GM10266 (cell line): ENCODE measurements at regions not wholly inside any gene's neighbourhood (a gene's known extent, or its start where the extent isn't known, plus 50 kb on each side); places are given as distances from the start of the nearest gene placed in this dataset.

Experiments
- DNase-seq: peaks from one replicate; pipeline ENCODE4 v3.0.0; 2012; ENCODE audit errors: extremely low spot score
- TF ChIP-seq, protein P1 (sequence below): IDR thresholded peaks from 2 replicates; pipeline ENCODE4 v1.5.1; 2012; ENCODE audit warnings: mild to moderate bottlenecking, low read depth; ENCODE audit not compliant: control insufficient read depth, insufficient read depth; ENCODE audit errors: missing control alignments

DNA sequence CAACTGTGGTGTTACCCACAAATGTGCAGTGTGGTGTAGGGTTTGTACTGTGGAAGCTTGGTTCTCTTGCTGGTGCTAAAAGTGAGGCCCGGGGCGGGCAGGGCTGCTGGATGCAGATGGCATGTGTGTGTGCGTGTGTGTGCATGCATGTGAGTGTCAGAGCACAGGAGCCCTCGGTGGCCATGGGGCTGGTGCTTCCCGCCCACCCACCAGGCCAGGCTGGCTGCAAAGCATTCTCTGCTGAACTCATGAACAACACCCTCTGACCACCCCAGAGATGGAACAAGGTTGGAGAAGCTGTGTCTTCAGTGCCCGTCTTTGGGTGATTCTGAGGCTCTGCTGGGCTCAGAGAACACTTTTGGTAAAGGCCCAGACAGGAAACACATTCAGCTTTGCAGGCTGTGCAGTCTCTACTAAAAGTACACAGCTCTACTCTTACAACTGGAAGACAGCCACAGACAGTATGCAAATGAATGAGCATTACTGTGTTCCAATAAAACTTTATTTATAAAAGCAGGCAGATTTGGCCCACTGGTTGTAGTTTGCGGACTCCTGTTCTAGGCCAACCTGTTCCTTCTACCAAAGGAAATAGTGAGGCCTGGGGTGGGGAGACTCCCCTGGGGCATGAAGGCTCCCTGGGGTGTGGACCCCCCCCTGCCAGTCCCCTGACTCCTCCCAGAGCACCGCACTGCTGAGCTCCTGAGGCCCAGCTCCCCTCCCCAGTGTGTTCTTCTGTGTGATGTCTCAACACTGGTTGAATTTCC is 225.3 kb upstream of the HDAC4 start:
- no peak for DNase-seq
- TF ChIP-seq, protein P1, sequence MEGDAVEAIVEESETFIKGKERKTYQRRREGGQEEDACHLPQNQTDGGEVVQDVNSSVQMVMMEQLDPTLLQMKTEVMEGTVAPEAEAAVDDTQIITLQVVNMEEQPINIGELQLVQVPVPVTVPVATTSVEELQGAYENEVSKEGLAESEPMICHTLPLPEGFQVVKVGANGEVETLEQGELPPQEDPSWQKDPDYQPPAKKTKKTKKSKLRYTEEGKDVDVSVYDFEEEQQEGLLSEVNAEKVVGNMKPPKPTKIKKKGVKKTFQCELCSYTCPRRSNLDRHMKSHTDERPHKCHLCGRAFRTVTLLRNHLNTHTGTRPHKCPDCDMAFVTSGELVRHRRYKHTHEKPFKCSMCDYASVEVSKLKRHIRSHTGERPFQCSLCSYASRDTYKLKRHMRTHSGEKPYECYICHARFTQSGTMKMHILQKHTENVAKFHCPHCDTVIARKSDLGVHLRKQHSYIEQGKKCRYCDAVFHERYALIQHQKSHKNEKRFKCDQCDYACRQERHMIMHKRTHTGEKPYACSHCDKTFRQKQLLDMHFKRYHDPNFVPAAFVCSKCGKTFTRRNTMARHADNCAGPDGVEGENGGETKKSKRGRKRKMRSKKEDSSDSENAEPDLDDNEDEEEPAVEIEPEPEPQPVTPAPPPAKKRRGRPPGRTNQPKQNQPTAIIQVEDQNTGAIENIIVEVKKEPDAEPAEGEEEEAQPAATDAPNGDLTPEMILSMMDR: no peak

DNA sequence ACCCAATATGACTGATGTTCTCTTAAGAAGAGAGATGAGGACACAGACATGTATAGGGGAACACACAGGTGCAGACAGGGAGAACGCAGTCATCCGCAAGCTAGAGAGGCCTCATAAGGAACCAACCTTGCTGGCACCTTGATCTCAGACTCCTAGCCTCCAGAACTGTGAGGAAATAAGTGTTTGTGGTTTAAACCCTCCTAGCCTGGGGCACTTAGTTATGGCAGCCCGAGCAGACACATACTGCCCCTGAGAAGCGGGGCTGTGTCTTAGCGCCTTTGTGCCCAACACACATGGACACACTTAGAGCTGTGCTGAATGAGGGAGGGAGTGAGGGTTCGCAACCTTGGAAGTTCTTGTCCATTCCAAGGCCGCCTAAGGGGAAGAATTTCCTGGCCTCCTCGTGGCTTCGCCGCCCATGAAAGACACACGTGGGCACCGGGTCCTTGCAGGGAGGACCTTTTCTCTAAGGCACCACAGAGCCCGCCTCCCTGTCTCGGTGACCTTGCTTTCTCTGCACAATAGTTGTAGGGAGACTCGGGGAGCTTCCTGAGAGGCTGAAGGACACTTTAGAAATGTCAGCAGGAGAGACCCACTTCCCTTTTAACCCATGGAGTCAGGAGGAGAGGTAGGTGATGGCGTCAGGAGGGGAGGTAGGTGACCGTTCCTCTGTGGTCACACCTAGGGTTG is 224.5 kb upstream of the HDAC4 start:
- DNase-seq: no peak
- TF ChIP-seq, protein P1: no peak

DNA sequence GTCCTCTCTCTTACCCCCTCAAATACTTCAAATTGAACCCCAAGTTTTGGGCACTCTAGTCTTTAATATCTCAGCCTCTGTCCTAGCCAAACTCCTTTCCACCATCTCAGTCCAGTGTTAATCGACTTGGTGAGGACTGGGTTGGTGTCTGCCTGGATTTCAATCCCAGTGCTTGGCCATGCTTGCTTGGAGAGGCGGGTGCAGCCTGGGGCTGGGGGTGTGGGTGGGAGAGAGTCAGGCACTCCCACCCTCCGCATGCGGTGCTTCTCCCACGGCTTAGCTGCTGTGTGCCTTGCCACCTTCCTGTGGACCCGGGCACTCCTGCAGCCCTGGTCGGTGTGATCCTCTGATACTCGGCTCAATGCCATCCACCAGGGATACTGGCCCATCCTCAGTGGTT is 220.8 kb upstream of the HDAC4 start:
- TF ChIP-seq, protein P1: no peak
- no peak for DNase-seq

DNA sequence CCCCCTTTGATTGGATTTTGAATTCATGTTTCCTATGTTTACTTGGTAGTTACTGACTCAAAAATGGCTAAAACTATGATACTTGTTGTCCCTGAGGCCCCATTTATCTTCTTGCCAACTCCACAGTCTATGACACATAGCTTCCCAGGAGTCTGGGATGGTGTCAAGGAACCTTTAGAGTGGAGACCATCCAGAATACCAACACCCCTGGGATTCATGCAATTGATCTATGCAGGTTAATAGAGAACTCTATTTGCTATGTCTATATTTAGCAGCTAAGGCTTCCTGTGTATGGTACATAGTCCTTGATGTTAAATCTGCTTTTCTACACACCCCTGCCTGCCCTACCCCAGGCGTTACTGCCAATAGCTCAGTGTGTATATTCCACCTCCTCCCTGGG is 218.5 kb upstream of the HDAC4 start:
- TF ChIP-seq, protein P1: no peak

DNA sequence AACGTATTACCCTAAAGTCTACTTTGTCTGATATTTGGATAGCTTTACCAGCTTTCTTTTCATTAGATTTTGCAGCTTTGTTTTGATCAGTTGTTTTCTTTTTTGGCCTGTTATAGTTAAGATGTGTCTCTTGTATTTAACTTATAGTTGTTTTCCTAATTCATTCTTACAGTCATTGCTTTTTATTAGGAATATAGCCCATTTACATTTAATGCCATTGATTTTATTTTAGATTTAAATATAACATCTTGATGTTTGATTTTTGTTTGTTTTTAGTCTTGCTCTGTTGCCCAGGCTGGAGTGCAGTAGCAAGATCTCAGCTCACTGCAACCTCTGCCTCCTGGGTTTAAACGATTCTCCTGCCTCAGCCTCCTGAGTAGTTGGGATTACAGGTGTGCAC is 215.9 kb upstream of the HDAC4 start:
- DNase-seq: no peak
- TF ChIP-seq, protein P1: no peak

More for the DNA sequence above, 218.5 kb upstream of the HDAC4 start:
- no peak for DNase-seq

DNA sequence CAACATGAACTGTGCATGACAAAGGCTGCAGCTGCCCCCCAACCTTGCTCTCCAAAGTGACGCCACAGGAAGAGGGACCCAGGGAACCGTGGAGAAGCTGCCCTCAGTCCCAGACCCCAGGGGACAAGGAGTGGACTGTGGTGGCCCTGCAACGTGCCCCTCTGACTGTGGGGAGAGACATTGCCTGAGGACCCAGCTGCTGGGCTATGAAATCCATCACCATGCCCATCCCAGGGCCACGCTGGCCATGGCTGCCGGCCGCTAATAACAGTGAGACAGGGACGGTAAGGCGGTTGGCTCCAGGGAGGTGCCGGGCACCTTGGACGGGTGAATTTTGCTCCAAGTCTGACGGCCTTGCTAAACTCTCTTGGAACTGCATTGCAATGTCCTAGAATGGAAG is 211.3 kb upstream of the HDAC4 start:
- DNase-seq: no peak
- TF ChIP-seq, protein P1: no peak

DNA sequence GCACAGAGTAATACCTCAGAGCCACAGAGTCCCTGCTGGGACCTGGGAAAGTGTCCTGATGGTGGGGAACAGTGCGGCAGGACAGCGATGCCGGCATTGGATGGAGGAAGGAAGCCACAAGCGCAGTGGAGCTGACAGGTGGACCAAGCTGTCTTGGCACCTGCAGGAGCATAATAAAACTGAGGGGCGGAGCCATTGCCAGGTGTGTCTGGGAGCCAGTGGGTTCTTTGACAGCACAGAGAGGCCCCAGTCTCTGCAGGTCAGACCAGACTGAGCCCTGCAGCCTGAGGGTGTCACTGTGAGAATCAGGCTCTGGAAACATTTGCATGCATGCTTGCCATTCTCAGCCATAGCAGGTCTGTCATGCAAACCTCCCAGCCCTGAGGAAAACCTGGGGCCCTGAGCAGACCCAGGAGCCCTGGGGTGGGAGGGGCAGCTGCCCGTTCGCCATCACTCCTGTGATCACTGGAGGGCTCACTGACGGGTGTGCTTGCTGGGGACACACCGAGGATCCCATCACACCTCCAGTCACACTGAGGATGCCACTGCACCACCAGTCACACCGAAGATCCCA is 210.5 kb upstream of the HDAC4 start:
- TF ChIP-seq, protein P1: no peak
- no peak for DNase-seq
